GM23338 (cell line): ENCODE measurements at regions not wholly inside any gene's neighbourhood (a gene's known extent, or its start where the extent isn't known, plus 50 kb on each side); places are given as distances from the start of the nearest gene placed in this dataset.

Source experiments
- ATAC-seq: fragments of 200-7000 bp; cut with Tn5 transposase; 3 replicates; pipeline ENCODE4 v1.9.1; 2020
- DNase-seq: peaks from one replicate; pipeline ENCODE4 v3.0.0-alpha.2; 2015; ENCODE audit warnings: low spot score
- H2AFZ ChIP-seq: fragments of 200-600 bp; sonication (generic); 2 replicates; pipeline ENCODE4 v1.8.0; 2016; ENCODE audit warnings: antibody characterized with exemption, mild to moderate bottlenecking, moderate library complexity
- H3F3A ChIP-seq: fragments of 200-600 bp; sonication (generic); replicated peaks from 2 replicates; pipeline ENCODE4 v1.8.0; 2017; ENCODE audit warnings: antibody characterized with exemption, mixed run types, low read depth
- H3K27ac ChIP-seq: fragments of 200-600 bp; sonication (generic); 2 replicates; pipeline ENCODE4 v1.6.1; 2016; ENCODE audit warnings: low read depth
- H3K27me3 ChIP-seq: fragments of 200-600 bp; sonication (generic); 2 replicates; pipeline ENCODE4 v1.8.0; 2016; ENCODE audit warnings: mild to moderate bottlenecking, mixed run types, moderate library complexity; ENCODE audit not compliant: insufficient read depth
- H3K36me3 ChIP-seq: fragments of 200-600 bp; sonication (generic); 2 replicates; pipeline ENCODE4 v1.8.0; 2016; ENCODE audit warnings: mild to moderate bottlenecking; ENCODE audit not compliant: insufficient read depth
- H3K4me1 ChIP-seq: fragments of 200-600 bp; sonication (generic); 2 replicates; pipeline ENCODE4 v1.8.0; 2016; ENCODE audit warnings: mild to moderate bottlenecking, moderate library complexity; ENCODE audit not compliant: insufficient read depth
- H3K4me2 ChIP-seq: fragments of 200-600 bp; sonication (generic); 2 replicates; pipeline ENCODE4 v1.7.1; 2017; ENCODE audit warnings: mixed run types
- H3K4me3 ChIP-seq: fragments of 200-600 bp; sonication (generic); 2 replicates; pipeline ENCODE4 v1.6.1; 2016; ENCODE audit warnings: mixed run types
- H3K79me2 ChIP-seq: fragments of 200-600 bp; sonication (generic); replicated peaks from 2 replicates; pipeline ENCODE4 v1.8.0; 2017; ENCODE audit warnings: mild to moderate bottlenecking; ENCODE audit not compliant: insufficient read depth
- H3K9me2 ChIP-seq: fragments of 200-600 bp; sonication (generic); 2 replicates; pipeline ENCODE4 v1.8.0; 2017; ENCODE audit not compliant: insufficient read depth
- H4K20me1 ChIP-seq: fragments of 200-600 bp; sonication (generic); replicated peaks from 2 replicates; pipeline ENCODE4 v1.8.0; 2017; ENCODE audit warnings: mild to moderate bottlenecking; ENCODE audit not compliant: insufficient read depth
- H3K27ac Mint-ChIP-seq: 2 replicates; pipeline ENCODE4 v1.8.0; 2020; ENCODE audit warnings: inconsistent platforms, mild to moderate bottlenecking, moderate library complexity, mixed read lengths
- H3K27me3 Mint-ChIP-seq: 3 replicates; pipeline ENCODE4 v1.8.0; 2022; ENCODE audit warnings: low read depth, mild to moderate bottlenecking, moderate library complexity, mixed read lengths, inconsistent platforms; ENCODE audit not compliant: insufficient read depth, poor library complexity
- H3K36me3 Mint-ChIP-seq: 3 replicates; pipeline ENCODE4 v1.8.0; 2021; ENCODE audit warnings: low read depth, mild to moderate bottlenecking, inconsistent platforms, moderate library complexity, mixed read lengths
- H3K4me1 Mint-ChIP-seq: 3 replicates; pipeline ENCODE4 v1.8.0; 2020; ENCODE audit warnings: mild to moderate bottlenecking, inconsistent platforms, mixed read lengths
- H3K4me3 Mint-ChIP-seq: 3 replicates; pipeline ENCODE4 v1.8.0; 2021; ENCODE audit warnings: moderate library complexity, mild to moderate bottlenecking, inconsistent platforms, mixed read lengths
- H3K9me3 Mint-ChIP-seq: 3 replicates; pipeline ENCODE4 v1.8.0; 2020; ENCODE audit warnings: moderate library complexity, mild to moderate bottlenecking, inconsistent platforms, mixed read lengths
- CTCF ChIP-seq, 2 experiments: fragments of 200-600 bp in 1 of 2; sonication (generic) in 1 of 2; conservative IDR thresholded peaks; 2 replicates each; pipeline versions ENCODE4 v1.5.1 to v1.6.1; 2016 to 2017; ENCODE audit warnings: antibody characterized with exemption in 2 of 2, low read depth in 2 of 2, mild to moderate bottlenecking in 2 of 2, moderate library complexity in 1 of 2
- EZH2 ChIP-seq: fragments of 200-600 bp; sonication (generic); IDR thresholded peaks from one replicate; pipeline ENCODE4 v1.8.0; 2017; ENCODE audit warnings: antibody characterized with exemption, mild to moderate bottlenecking, low read depth; ENCODE audit not compliant: unreplicated experiment
- TF ChIP-seq, protein P1 (sequence below): IDR thresholded peaks from one replicate; pipeline ENCODE4 v1.6.1; 2018; ENCODE audit warnings: antibody characterized with exemption; ENCODE audit not compliant: unreplicated experiment

DNA sequence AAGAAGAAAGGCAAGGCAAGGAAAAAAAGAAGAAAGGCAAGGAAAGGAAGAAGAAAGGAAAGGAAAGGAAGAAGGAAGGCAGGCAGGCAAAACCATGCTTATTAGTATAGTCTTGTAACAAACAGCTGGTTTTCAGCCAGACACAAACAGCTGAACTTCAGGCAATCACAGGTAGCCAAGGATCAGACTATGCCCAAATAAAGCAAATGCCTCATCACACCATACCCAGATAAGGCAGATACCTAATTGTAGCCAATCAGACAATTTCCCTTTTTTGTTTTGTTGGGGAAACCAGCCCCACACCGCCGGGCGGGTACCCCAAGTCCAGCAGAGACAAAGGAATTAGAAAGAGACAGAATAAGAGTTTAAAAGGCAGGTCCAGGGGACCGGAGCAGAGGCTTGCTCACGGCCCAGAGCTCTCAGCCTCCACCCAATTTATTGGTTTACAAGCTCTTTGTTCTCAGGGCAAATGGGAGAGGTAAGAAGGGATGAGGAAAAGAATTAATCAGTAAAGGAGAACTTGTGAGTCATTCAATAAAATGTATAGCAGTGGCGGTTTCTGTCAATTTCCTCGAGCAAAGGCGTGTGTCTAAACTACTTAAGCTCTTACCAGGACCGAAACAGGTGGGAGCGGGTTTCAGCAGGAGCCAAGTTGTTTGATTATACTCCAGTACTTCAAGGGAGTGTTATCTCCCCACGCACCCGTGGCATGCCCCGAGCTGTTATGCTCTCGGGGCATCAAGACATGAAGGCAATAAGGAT, 886.8 kb downstream of the KCNT2 start:
- DNase-seq (no peak), ATAC-seq (no peak)
- no peak overlapping the region; the same call in 1 of the 2 replicates for H2AFZ ChIP-seq
- no peaks in the 10 kb centered on the region for H3K9me2 ChIP-seq
- no peaks in the 10 kb centered on the region for H3K9me3 Mint-ChIP-seq
- peaks cover 7% of the 10 kb centered on the region; the same call in 2 of the 3 replicates for H3K4me1 Mint-ChIP-seq
- no peaks in the 10 kb centered on the region for H3K36me3 ChIP-seq
- H3K36me3 Mint-ChIP-seq: no peaks in the 10 kb centered on the region
- H3K4me3 Mint-ChIP-seq: no peak overlapping the region
- no peak overlapping the region; the same call in 1 of the 2 replicates for H3K27ac Mint-ChIP-seq
- no peaks in the 10 kb centered on the region for H4K20me1 ChIP-seq
- no peak overlapping the region for H3K4me3 ChIP-seq
- H3K4me1 ChIP-seq: peaks cover 14% of the 10 kb centered on the region
- no peak overlapping the region for H3K27ac ChIP-seq
- TF ChIP-seq, protein P1, sequence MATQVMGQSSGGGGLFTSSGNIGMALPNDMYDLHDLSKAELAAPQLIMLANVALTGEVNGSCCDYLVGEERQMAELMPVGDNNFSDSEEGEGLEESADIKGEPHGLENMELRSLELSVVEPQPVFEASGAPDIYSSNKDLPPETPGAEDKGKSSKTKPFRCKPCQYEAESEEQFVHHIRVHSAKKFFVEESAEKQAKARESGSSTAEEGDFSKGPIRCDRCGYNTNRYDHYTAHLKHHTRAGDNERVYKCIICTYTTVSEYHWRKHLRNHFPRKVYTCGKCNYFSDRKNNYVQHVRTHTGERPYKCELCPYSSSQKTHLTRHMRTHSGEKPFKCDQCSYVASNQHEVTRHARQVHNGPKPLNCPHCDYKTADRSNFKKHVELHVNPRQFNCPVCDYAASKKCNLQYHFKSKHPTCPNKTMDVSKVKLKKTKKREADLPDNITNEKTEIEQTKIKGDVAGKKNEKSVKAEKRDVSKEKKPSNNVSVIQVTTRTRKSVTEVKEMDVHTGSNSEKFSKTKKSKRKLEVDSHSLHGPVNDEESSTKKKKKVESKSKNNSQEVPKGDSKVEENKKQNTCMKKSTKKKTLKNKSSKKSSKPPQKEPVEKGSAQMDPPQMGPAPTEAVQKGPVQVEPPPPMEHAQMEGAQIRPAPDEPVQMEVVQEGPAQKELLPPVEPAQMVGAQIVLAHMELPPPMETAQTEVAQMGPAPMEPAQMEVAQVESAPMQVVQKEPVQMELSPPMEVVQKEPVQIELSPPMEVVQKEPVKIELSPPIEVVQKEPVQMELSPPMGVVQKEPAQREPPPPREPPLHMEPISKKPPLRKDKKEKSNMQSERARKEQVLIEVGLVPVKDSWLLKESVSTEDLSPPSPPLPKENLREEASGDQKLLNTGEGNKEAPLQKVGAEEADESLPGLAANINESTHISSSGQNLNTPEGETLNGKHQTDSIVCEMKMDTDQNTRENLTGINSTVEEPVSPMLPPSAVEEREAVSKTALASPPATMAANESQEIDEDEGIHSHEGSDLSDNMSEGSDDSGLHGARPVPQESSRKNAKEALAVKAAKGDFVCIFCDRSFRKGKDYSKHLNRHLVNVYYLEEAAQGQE: no peak
- no peaks in the 10 kb centered on the region for H3K27me3 ChIP-seq
- no peak overlapping the region for H3K4me2 ChIP-seq
- peaks cover 3% of the 10 kb centered on the region for H3K27me3 Mint-ChIP-seq
- H3K79me2 ChIP-seq: no peaks in the 10 kb centered on the region
- H3F3A ChIP-seq: no peaks in the 10 kb centered on the region

DNA sequence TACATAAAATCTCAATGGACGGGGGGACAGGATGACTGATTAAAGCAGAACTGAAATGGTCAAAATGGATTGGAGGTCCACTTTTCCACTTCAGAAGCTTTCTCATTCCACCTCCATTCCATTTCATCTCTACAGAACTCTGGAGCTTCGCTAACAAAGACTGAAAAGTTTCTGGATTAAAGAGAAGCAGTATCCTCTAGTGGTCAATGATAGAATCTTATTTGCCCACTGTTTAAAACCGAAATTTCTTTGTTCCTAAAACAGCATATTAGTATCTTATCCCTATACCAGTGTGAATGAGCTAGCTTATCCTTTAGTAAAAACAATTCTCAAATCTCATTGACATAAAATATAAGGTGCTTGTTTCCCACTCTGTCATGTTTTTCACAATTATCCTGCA, 890.6 kb downstream of the KCNT2 start:
- Histone ChIP-seq H3K27ac (no peak overlapping the region), H3K4me3 (no peak overlapping the region), H3K9me2 (no peaks in the 10 kb centered on the region), H3K4me1 (peaks cover 25% of the 10 kb centered on the region), H3K27me3 (no peaks in the 10 kb centered on the region), H3F3A (no peaks in the 10 kb centered on the region), H2AFZ (peak overlapping the region; percentile 19; the same call in 1 of the 2 replicates), H3K79me2 (no peaks in the 10 kb centered on the region), H3K4me2 (no peak overlapping the region), H3K36me3 (no peaks in the 10 kb centered on the region), H4K20me1 (no peaks in the 10 kb centered on the region)
- Mint-ChIP-seq H3K9me3 (no peaks in the 10 kb centered on the region), H3K4me1 (peaks cover 21% of the 10 kb centered on the region), H3K27ac (no peak overlapping the region), H3K4me3 (no peak overlapping the region), H3K36me3 (no peaks in the 10 kb centered on the region), H3K27me3 (no peaks in the 10 kb centered on the region)
- ATAC-seq (peak; percentile 68), DNase-seq (peak; percentile 51)
- TF ChIP-seq EZH2: no peak
- peak; percentile 57 to 64 for TF ChIP-seq CTCF (conservative IDR thresholded peaks at IDR 0.05; ENCODE audit: low read depth in 2 of 2)
